ENCODE measurements at regions not wholly inside any gene's neighbourhood (a gene's known extent, or its start where the extent isn't known, plus 50 kb on each side); places are given as distances from the start of the nearest gene placed in this dataset.
"Not testable (repeated sequence)": the region's sequence is repeated elsewhere in the genome, so short reads cannot be mapped to it uniquely, and the experiment has no call there.

DNA sequence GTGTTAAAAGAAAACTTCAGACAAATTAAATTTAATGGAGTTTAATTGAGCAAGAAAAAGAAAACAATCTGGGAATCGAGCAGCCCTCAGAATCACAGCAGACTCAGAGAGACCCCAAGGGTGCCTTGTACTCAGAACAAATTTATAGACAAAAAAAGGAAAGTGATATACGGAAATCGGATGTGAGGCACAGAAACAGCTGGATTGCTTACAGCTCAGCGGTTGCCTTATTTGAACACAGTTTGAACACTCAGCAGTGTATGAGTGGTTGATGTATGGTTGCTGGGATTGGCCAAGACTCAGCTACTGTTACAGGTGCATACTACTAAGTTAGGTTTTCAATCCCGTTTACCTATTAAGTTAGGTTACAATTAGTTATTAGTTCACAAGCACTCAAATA is 103.8 kb upstream of the LYZL1 start:
- DNase-seq (ENCODE audit: low read depth in 2 of 3, low spot score in 2 of 3) = no peak

GRCh38 chr10:29186221-29186620 is 102.6 kb upstream of the LYZL1 start:
- DNase-seq (ENCODE audit: low read depth in 2 of 3, low spot score in 2 of 3) = no peak

DNA sequence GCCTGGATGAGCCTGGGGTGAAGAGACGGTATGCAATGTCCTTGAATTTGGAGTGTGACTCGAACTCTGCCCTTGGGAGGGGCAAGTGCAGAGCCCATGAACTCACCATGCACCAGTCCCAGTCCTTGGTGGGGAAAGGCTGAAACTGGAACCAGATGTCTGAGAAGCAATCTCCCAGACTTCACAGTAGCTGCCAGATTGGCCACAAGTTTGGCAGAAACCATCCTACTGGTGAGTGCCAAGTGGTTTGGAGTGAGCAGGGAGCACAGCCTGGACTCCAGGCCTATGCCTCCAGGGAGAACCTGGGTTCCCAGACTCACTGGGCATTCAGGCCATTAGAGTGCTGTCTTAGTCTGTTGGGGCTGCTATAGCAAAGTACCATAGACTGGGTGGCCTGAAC is 99.6 kb upstream of the LYZL1 start:
- DNase-seq (ENCODE audit: low read depth in 2 of 3, low spot score in 2 of 3) = no peak

DNA sequence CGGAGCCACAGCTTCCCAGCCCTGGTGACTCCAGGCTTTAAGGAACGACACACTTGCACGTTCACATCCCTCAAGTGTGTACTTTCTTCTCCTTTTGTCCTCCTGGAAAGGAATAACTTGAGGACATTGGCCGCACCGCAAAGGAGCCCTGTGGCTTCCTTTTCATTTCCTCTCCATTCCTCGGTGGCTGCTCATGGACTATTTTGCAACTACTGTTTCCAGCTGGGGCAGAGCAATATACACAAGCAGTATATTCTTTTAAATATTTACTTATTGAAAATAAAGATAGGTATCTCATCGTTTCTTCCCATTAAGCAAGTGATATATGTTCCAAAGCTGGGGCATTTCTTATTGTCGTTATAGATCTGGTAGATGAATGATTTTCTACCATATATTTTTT is 97.2 kb upstream of the LYZL1 start:
- no peak for DNase-seq (ENCODE audit: low read depth in 2 of 3, low spot score in 2 of 3)

DNA sequence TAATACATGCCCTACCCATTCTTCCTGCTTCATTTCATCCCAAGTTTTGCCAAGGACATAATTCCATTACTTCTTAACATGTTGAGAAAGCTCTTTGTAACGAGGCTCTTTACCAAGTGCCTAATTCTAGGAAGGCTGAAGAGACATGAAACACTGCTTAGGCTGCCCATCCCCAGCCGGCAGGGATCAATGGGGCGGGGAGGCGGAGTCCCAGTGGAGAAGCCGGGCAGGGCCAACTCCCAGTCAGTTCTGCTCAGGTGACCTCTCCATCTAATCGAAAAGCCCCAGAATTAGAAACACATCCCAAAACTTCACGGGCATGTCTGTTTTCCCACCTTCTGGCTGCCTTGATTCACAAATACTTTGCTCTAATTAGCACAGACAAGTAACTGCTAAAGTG is 89.5 kb upstream of the LYZL1 start:
- DNase-seq (ENCODE audit: low read depth in 2 of 3, low spot score in 2 of 3) = no peak

DNA sequence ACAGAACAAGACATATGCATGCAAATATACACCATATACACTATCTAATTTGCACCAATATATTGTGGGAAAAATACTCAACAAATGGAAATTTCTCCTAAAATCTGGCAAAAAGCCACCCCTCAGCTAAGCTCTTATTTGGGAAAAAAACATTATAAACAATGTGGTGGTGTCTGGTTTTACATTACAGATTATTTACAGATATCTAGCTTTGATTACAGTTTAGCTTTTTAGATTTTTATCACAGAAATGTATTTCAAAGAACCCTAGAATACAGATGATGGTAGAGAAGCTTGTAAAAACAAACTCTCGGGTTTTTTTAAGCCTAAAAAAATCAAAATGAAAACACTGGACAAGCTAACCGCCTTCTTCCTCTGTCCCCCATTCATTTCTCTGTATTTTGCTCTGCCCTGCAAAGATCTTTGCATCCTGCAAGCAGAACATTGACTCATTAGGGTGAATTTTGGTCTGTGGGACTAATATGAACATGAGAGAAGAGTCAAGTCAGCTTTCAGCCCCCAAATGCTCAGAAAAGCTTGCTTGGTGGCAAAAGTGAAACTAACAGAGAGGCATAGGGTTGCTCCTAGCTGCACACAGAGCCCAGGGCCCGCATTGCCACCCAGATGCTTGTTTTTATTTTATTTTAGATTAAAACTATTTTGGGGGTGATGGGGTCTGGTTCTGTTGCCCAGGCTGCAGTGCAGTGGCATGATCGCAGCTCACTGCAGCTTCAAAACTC is 88.8 kb upstream of the LYZL1 start:
- peak in 1 of 3 donors; percentile 11 for DNase-seq (ENCODE audit: low read depth in 2 of 3, low spot score in 2 of 3)

DNA sequence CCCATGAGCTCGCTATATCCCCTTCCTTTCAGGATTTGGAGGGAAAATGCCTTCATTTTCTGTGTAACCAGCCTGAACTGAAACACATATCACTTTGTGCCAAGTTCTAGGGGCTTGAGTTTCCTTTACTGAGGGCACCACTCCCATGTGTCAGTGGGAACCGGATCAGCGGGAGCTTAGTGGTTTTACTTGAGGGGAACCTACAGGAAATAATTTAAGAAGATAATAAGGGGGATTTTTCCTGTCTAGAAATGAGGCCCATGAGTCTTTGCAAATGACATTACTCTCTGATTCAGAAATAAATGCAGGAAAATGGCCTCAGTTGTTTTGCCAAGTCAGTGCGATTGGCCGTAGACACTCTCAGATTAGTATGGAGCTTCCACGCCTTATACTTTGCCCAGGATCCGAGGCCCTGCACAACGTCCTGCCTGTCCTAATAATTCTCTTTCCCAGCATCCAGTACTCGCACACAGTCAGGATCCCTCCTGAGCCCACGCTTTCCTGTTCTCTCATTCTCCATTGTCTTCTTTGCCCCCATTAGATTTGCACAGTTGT is 86.4 kb upstream of the LYZL1 start:
- DNase-seq (ENCODE audit: low read depth in 2 of 3, low spot score in 2 of 3) = peak in 2 of 3 donors; percentile 12 to 14

- no peak for DNase-seq (ENCODE audit: low read depth in 2 of 3, low spot score in 2 of 3)
Measured at GRCh38 chr10:29203432-29203831, 85.4 kb upstream of the LYZL1 start.

GRCh38 chr10:29204070-29204800 is 84.6 kb upstream of the LYZL1 start:
- DNase-seq (ENCODE audit: low read depth in 2 of 3, low spot score in 2 of 3) = no peak

DNA sequence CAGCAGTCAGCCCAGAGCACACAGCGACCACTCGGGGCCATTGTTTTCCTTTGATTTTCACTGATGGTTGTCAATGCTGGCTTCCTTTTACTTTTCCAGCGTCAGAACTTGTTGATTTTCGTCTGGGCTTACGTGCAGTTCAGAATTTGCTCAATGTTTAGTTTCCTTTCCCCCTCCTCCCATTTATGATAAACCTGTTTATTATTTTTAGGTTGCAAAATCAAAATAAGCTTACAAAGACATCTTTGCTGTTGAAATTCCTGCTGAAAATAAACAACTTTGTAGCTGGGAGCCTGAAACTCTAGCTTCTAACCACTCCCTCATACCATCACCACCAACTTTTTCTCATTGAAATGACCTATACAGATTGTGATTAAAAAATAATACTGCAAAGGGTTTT is 83.1 kb upstream of the LYZL1 start:
- DNase-seq (ENCODE audit: low read depth in 2 of 3, low spot score in 2 of 3) = no peak

DNA sequence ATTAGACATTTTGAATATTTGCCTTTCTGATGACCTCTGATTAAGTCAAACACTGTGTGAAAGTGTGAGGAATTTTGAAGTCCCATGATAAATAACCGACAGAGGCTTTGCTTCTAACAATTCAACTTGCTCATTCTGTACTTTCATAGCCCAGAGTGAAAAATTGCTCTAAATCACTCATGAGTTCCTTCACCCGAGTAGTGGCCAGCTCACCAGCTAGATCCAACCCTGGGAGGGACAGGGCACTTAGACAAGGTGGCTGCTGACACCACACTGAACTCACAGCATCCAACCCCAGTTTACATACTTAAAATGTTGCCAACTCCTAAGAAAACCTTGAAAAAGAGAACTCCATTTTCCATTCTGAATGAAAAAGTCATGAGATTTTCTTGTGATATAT is 80.0 kb upstream of the LYZL1 start:
- no peak for DNase-seq (ENCODE audit: low read depth in 2 of 3, low spot score in 2 of 3)

GRCh38 chr10:29209830-29210229 is 79.0 kb upstream of the LYZL1 start:
- no peak for DNase-seq (ENCODE audit: low read depth in 2 of 3, low spot score in 2 of 3)

- DNase-seq (ENCODE audit: low read depth in 2 of 3, low spot score in 2 of 3) = no peak
Measured at GRCh38 chr10:29210266-29210868, 78.5 kb upstream of the LYZL1 start.

DNA sequence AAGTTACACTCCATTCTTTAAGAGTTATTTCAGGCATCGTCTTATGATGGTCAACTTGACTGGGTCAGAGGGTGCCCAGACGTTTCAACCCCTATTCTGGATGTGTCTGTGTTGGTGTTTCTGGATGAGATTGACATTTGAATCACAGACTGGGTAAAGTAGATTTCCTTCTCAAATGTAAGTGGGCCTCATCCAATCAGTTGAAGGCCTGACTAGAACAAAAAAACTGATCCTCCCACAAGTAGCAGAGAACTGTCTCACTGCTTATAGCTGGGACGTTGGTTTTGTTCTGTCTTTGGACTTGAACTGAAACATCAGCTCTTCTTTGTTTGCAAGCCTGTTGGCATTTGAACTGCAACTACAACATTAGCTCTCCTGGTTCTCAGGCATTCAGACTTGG is 76.3 kb upstream of the LYZL1 start:
- no peak for DNase-seq (ENCODE audit: low read depth in 2 of 3, low spot score in 2 of 3)

DNA sequence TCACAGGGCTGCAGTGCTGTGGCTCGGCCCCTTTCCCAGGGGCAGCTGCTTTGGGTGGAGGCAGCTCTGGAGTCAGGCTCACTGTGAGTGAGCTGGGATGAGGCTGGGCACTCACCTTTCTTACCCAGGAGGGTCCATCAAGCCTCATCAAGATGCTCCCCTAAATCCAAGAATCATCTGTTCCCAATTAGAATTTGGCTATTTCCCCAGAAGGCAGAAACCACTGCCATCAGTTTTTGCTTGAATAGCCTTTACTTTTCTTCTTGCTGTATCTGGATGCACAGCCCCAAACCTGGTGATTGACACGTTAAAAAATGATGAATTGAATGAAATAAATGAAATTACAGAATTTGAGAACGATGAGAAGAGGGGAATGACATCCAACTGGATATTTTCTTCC is 74.3 kb upstream of the LYZL1 start:
- no peak for DNase-seq (ENCODE audit: low read depth in 2 of 3, low spot score in 2 of 3)

DNA sequence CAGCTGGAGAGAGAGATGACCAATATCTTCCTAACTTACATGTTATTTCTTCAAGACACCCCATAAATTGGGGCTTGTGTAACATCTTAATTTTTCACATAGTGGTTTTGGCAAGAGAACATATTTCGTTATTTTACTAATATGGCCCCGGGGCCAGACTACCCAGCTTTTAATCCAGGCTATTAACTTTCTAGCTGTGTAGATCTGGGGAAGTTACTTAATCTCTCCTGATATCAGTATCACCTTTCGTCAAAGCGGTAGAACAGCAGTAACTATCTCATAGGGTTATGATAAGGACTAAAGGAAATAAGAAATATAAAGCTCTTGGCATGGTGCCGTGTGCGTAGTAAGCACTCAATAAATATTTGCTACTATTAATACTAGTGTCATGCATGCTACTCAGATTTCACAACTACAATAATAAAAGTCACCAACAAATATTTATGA is 71.6 kb upstream of the LYZL1 start:
- no peak for DNase-seq (ENCODE audit: low read depth in 2 of 3, low spot score in 2 of 3)

- no peak for DNase-seq (ENCODE audit: low read depth in 2 of 3, low spot score in 2 of 3)
Measured at GRCh38 chr10:29223326-29223725, 65.5 kb upstream of the LYZL1 start.

- DNase-seq (ENCODE audit: low read depth in 2 of 3, low spot score in 2 of 3) = no peak
Measured at GRCh38 chr10:29224631-29225030, 64.2 kb upstream of the LYZL1 start.

- DNase-seq (ENCODE audit: low read depth in 2 of 3, low spot score in 2 of 3) = no peak
Measured at GRCh38 chr10:29227201-29227600, 61.7 kb upstream of the LYZL1 start.

- no peak for DNase-seq (ENCODE audit: low read depth in 2 of 3, low spot score in 2 of 3)
Measured at GRCh38 chr10:29228562-29228961, 60.3 kb upstream of the LYZL1 start.

GRCh38 chr10:29229258-29229705 is 59.6 kb upstream of the LYZL1 start:
- no peak for DNase-seq (ENCODE audit: low read depth in 2 of 3, low spot score in 2 of 3)

DNA sequence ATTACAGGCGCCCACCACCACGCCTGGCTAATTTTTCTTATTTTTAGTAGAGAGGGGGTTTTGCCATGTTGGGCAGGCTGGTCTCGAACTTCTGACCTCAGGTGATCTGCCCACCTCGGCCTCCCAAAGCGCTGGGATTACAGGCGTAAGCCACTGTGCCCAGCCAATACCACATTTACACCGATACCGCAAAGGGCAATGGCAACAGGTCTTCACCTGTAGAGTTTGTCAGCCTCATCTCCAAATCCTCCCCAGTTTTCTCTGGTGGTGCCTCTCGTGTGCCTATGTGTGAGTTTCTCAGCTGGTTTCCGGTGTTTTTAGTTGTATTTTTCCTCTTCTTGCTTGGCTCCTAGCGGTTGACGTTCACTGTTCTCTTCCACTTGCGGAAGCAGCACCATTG is 52.0 kb upstream of the LYZL1 start:
- DNase-seq (ENCODE audit: low read depth in 2 of 3, low spot score in 2 of 3) = not testable (repeated sequence)

All from hematopoietic multipotent progenitor cell (in vitro differentiated cells).